ENCODE measurements at regions not wholly inside any gene's neighbourhood (a gene's known extent, or its start where the extent isn't known, plus 50 kb on each side); places are given as distances from the start of the nearest gene placed in this dataset.

GRCh38 chr11:11035331-11035730, 177.5 kb upstream of the ZBED5 start (continued):
- TF ChIP-seq ARID4B (CRISPR knock-in tag; IDR thresholded peaks at IDR 0.05; ENCODE audit: borderline replicate concordance) = no peak
- no peak for TF ChIP-seq SMAD3 (CRISPR knock-in tag; IDR thresholded peaks at IDR 0.05; ENCODE audit: borderline replicate concordance)
- TF ChIP-seq JAZF1 (CRISPR knock-in tag; IDR thresholded peaks at IDR 0.05) = no peak
- TF ChIP-seq ZSCAN18 (CRISPR knock-in tag; IDR thresholded peaks at IDR 0.05) = no peak
- TF ChIP-seq ZNF263 (CRISPR knock-in tag; IDR thresholded peaks at IDR 0.05; ENCODE audit: low read depth) = no peak
- TF ChIP-seq MAX (CRISPR knock-in tag; IDR thresholded peaks at IDR 0.05) = no peak
- no peak for TF ChIP-seq HMGA2 (CRISPR knock-in tag; IDR thresholded peaks at IDR 0.05)
- no peak for TF ChIP-seq NR3C1 (CRISPR knock-in tag; conservative IDR thresholded peaks at IDR 0.05; ENCODE audit: low read depth)

GRCh38 chr11:11034476-11034875, 176.6 kb upstream of the ZBED5 start:
- ATAC-seq (no peak), DNase-seq (ENCODE audit: low spot score) (no peak)
- Mint-ChIP-seq H3K4me3 (no peak overlapping the region), H3K27ac (no peak overlapping the region), H3K9me3 (no peaks in the 10 kb centered on the region), H3K4me1 (peaks cover 3% of the 10 kb centered on the region; the same call in 1 of the 2 replicates), H3K36me3 (no peaks in the 10 kb centered on the region), H3K27me3 (ENCODE audit: low read depth) (no peaks in the 10 kb centered on the region)
- POLR2A ChIA-PET = no interaction called here
- TF ChIP-seq ZNF219 (CRISPR knock-in tag; IDR thresholded peaks at IDR 0.05; ENCODE audit: borderline replicate concordance) (no peak), ZNF425 (CRISPR knock-in tag; conservative IDR thresholded peaks at IDR 0.05) (no peak), ZNF512 (CRISPR knock-in tag; IDR thresholded peaks at IDR 0.05; ENCODE audit: borderline replicate concordance) (no peak), MXD4 (CRISPR knock-in tag; IDR thresholded peaks at IDR 0.05; ENCODE audit: borderline replicate concordance) (no peak), IRF2 (CRISPR knock-in tag; IDR thresholded peaks at IDR 0.05; ENCODE audit: borderline replicate concordance, low read depth) (no peak), STAT6 (CRISPR knock-in tag; conservative IDR thresholded peaks at IDR 0.05; ENCODE audit: low read depth) (no peak), ELF4 (CRISPR knock-in tag; IDR thresholded peaks at IDR 0.05; ENCODE audit: low read depth) (no peak), PRRX2 (CRISPR knock-in tag; IDR thresholded peaks at IDR 0.05) (no peak), CREM (CRISPR knock-in tag; IDR thresholded peaks at IDR 0.05) (no peak), KAT7 (CRISPR knock-in tag; IDR thresholded peaks at IDR 0.05; ENCODE audit: borderline replicate concordance) (no peak), GABPB1 (CRISPR knock-in tag; IDR thresholded peaks at IDR 0.05) (no peak), OVOL2 (CRISPR knock-in tag; IDR thresholded peaks at IDR 0.05; ENCODE audit: borderline replicate concordance) (no peak)
- CTCF ChIA-PET = interaction anchor here (1.1 kb wide), 1 partner anchor 101 kb away, joined by 3 read pairs; no protein-coding TSS in a partner anchor
